Muscle of leg (tissue), 3 donors: ENCODE measurements at regions not wholly inside any gene's neighbourhood (a gene's known extent, or its start where the extent isn't known, plus 50 kb on each side); places are given as distances from the start of the nearest gene placed in this dataset.

Experiments used
- DNase-seq: peaks from one replicate; pipeline ENCODE4 v3.0.0; 2013
- H3K27ac ChIP-seq: one replicate; pipeline ENCODE4 v1.5.1; 2013; ENCODE audit warnings: mild to moderate bottlenecking, low read length, control low read depth
- H3K27me3 ChIP-seq: one replicate; pipeline ENCODE4 v1.6.1; 2013; ENCODE audit warnings: low read length; ENCODE audit not compliant: control insufficient read depth, insufficient read depth
- H3K36me3 ChIP-seq: one replicate; pipeline ENCODE4 v1.6.1; 2013; ENCODE audit warnings: low read length; ENCODE audit not compliant: control insufficient read depth, insufficient read depth
- H3K4me1 ChIP-seq: one replicate; pipeline ENCODE4 v1.6.1; 2013; ENCODE audit warnings: low read length; ENCODE audit not compliant: control insufficient read depth, insufficient read depth
- H3K4me3 ChIP-seq: one replicate; pipeline ENCODE4 v1.5.1; 2013; ENCODE audit warnings: low read length, control low read depth
- H3K9me3 ChIP-seq: replicated peaks from 2 replicates; pipeline ENCODE4 v1.6.1; 2013; ENCODE audit warnings: low read depth, low read length; ENCODE audit not compliant: control insufficient read depth
- WGBS: methylation state at CpG from one replicate; pipeline ENCODE4 v1.1.5; 2013; ENCODE audit warnings: missing lambda C conversion rate; ENCODE audit not compliant: insufficient coverage; 5-methylcytosine and 5-hydroxymethylcytosine counted together

- Histone ChIP-seq H3K4me3 (no peak overlapping the region), H3K9me3 (no peaks in the 10 kb centered on the region), H3K4me1 (no peaks in the 10 kb centered on the region), H3K36me3 (no peaks in the 10 kb centered on the region), H3K27ac (no peak overlapping the region), H3K27me3 (no peaks in the 10 kb centered on the region)
- 57% methylated on average over 5 of the region's 5 CpGs for WGBS
- peak; percentile 23 for DNase-seq
Observed at GRCh38 chr11:110830747-110831146, 118.5 kb upstream of the ARHGAP20 start.

- DNase-seq, result no peak
- H3K27ac ChIP-seq, result no peak overlapping the region
- no peaks in the 10 kb centered on the region for H3K4me1 ChIP-seq
- 100% methylated on average over 1 of the region's 7 CpGs for WGBS
- no peak overlapping the region for H3K4me3 ChIP-seq
- H3K9me3 ChIP-seq, result no peaks in the 10 kb centered on the region
- no peaks in the 10 kb centered on the region for H3K27me3 ChIP-seq
- no peaks in the 10 kb centered on the region for H3K36me3 ChIP-seq
Observed at GRCh38 chr11:110830344-110830743, 118.1 kb upstream of the ARHGAP20 start.

GRCh38 chr11:110829873-110830272, 117.6 kb upstream of the ARHGAP20 start:
- Histone ChIP-seq H3K4me3 (no peak overlapping the region), H3K27ac (no peak overlapping the region), H3K27me3 (no peaks in the 10 kb centered on the region), H3K36me3 (no peaks in the 10 kb centered on the region), H3K4me1 (no peaks in the 10 kb centered on the region), H3K9me3 (no peaks in the 10 kb centered on the region)
- DNase-seq, result peak; percentile 33

- no peak for DNase-seq
- H3K27ac ChIP-seq, result no peak overlapping the region
- no peaks in the 10 kb centered on the region for H3K36me3 ChIP-seq
- H3K4me3 ChIP-seq, result no peak overlapping the region
- H3K4me1 ChIP-seq, result no peaks in the 10 kb centered on the region
- H3K9me3 ChIP-seq, result no peaks in the 10 kb centered on the region
- WGBS, result no CpG with 5 or more reads among the region's 1 CpG
- no peaks in the 10 kb centered on the region for H3K27me3 ChIP-seq
Observed at GRCh38 chr11:110828086-110828485, 115.8 kb upstream of the ARHGAP20 start.

GRCh38 chr11:110827276-110827675, 115.0 kb upstream of the ARHGAP20 start:
- no peaks in the 10 kb centered on the region for H3K4me1 ChIP-seq
- H3K27me3 ChIP-seq, result no peaks in the 10 kb centered on the region
- H3K27ac ChIP-seq, result no peak overlapping the region
- no peaks in the 10 kb centered on the region for H3K36me3 ChIP-seq
- H3K9me3 ChIP-seq, result no peaks in the 10 kb centered on the region
- no peak for DNase-seq
- no CpG with 5 or more reads among the region's 1 CpG for WGBS
- H3K4me3 ChIP-seq, result no peak overlapping the region

GRCh38 chr11:110824912-110825620, 112.8 kb upstream of the ARHGAP20 start:
- Histone ChIP-seq H3K36me3 (no peaks in the 10 kb centered on the region), H3K9me3 (no peaks in the 10 kb centered on the region), H3K4me3 (no peak overlapping the region), H3K27me3 (no peaks in the 10 kb centered on the region), H3K4me1 (no peaks in the 10 kb centered on the region), H3K27ac (no peak overlapping the region)
- 100% methylated on average over 1 of the region's 3 CpGs for WGBS
- DNase-seq, result no peak

- WGBS, result 78% methylated on average over 4 of the region's 6 CpGs
Observed at GRCh38 chr11:110818032-110818687, 105.9 kb upstream of the ARHGAP20 start.

GRCh38 chr11:110812086-110812733, 100.0 kb upstream of the ARHGAP20 start:
- no peak for DNase-seq
- Histone ChIP-seq H3K4me3 (no peak overlapping the region), H3K27me3 (no peaks in the 10 kb centered on the region), H3K9me3 (peaks cover 3% of the 10 kb centered on the region), H3K36me3 (no peaks in the 10 kb centered on the region), H3K4me1 (no peaks in the 10 kb centered on the region), H3K27ac (no peak overlapping the region)
- 100% methylated on average over 2 of the region's 5 CpGs for WGBS

More at GRCh38 chr11:110818032-110818687, 105.9 kb upstream of the ARHGAP20 start:
- no peaks in the 10 kb centered on the region for H3K27me3 ChIP-seq
- no peak overlapping the region for H3K4me3 ChIP-seq
- H3K27ac ChIP-seq, result no peak overlapping the region
- DNase-seq, result no peak
- peaks cover 3% of the 10 kb centered on the region for H3K9me3 ChIP-seq
- H3K4me1 ChIP-seq, result no peaks in the 10 kb centered on the region
- H3K36me3 ChIP-seq, result no peaks in the 10 kb centered on the region

GRCh38 chr11:110809417-110810199, 97.4 kb upstream of the ARHGAP20 start:
- no peaks in the 10 kb centered on the region for H3K27me3 ChIP-seq
- no peak overlapping the region for H3K27ac ChIP-seq
- H3K4me1 ChIP-seq, result no peaks in the 10 kb centered on the region
- DNase-seq, result no peak
- no peak overlapping the region for H3K4me3 ChIP-seq
- WGBS, result no CpG with 5 or more reads among the region's 6 CpGs
- H3K9me3 ChIP-seq, result peaks cover 2% of the 10 kb centered on the region
- no peaks in the 10 kb centered on the region for H3K36me3 ChIP-seq

GRCh38 chr11:110808248-110808647, 96.0 kb upstream of the ARHGAP20 start:
- Histone ChIP-seq H3K36me3 (no peaks in the 10 kb centered on the region), H3K4me3 (no peak overlapping the region), H3K27ac (no peak overlapping the region), H3K9me3 (no peaks in the 10 kb centered on the region), H3K4me1 (no peaks in the 10 kb centered on the region), H3K27me3 (no peaks in the 10 kb centered on the region)
- DNase-seq, result no peak
- WGBS, result 77% methylated on average over 4 of the region's 6 CpGs
